ENCODE measurements at regions not wholly inside any gene's neighbourhood (a gene's known extent, or its start where the extent isn't known, plus 50 kb on each side); places are given as distances from the start of the nearest gene placed in this dataset.

- DNase-seq, result peak; percentile 57
Observed at GRCh38 chr5:18050776-18051175, 416.5 kb downstream of the TAF11L14 start.

GRCh38 chr5:18051953-18052352 is 417.7 kb downstream of the TAF11L14 start:
- peak; percentile 5 for DNase-seq

GRCh38 chr5:18052569-18052968 is 418.3 kb downstream of the TAF11L14 start:
- no peak for DNase-seq

GRCh38 chr5:18057725-18058124 is 423.5 kb downstream of the TAF11L14 start:
- no peak for DNase-seq

- no peak for DNase-seq
Observed at GRCh38 chr5:18067615-18068014, 433.4 kb downstream of the TAF11L14 start.

GRCh38 chr5:18068826-18069225 is 434.6 kb downstream of the TAF11L14 start:
- DNase-seq, result no peak

- no peak for DNase-seq
Observed at GRCh38 chr5:18069790-18070189, 435.5 kb downstream of the TAF11L14 start.

- no peak for DNase-seq
Observed at GRCh38 chr5:18072600-18072999, 438.3 kb downstream of the TAF11L14 start.

GRCh38 chr5:18074961-18075360 is 440.7 kb downstream of the TAF11L14 start:
- no peak for DNase-seq

- DNase-seq, result no peak
Observed at GRCh38 chr5:18078157-18078556, 443.9 kb downstream of the TAF11L14 start.

- no peak for DNase-seq
Observed at GRCh38 chr5:18079831-18080230, 445.6 kb downstream of the TAF11L14 start.

GRCh38 chr5:18088020-18088579 is 453.8 kb downstream of the TAF11L14 start:
- no peak for DNase-seq

GRCh38 chr5:18090177-18090576 is 455.9 kb downstream of the TAF11L14 start:
- no peak for DNase-seq

- DNase-seq, result peak; percentile 36
Observed at GRCh38 chr5:18091142-18091541, 456.9 kb downstream of the TAF11L14 start.

GRCh38 chr5:18091758-18092157 is 457.5 kb downstream of the TAF11L14 start:
- DNase-seq, result no peak

GRCh38 chr5:18095061-18095460 is 460.8 kb downstream of the TAF11L14 start:
- no peak for DNase-seq

- DNase-seq, result no peak
Observed at GRCh38 chr5:18097817-18098216, 463.6 kb downstream of the TAF11L14 start.

- no peak for DNase-seq
Observed at GRCh38 chr5:18098691-18099090, 464.4 kb downstream of the TAF11L14 start.

GRCh38 chr5:18099261-18099660 is 465.0 kb downstream of the TAF11L14 start:
- no peak for DNase-seq

GRCh38 chr5:18101532-18101931 is 467.3 kb downstream of the TAF11L14 start:
- DNase-seq, result no peak

- no peak for DNase-seq
Observed at GRCh38 chr5:18102733-18103132, 468.5 kb downstream of the TAF11L14 start.

GRCh38 chr5:18105449-18105848 is 471.2 kb downstream of the TAF11L14 start:
- no peak for DNase-seq

GRCh38 chr5:18111906-18112465 is 477.7 kb downstream of the TAF11L14 start:
- DNase-seq, result peak; percentile 40

- DNase-seq, result peak; percentile 54
Observed at GRCh38 chr5:18113721-18114120, 479.5 kb downstream of the TAF11L14 start.

GRCh38 chr5:18114151-18114757 is 480.0 kb downstream of the TAF11L14 start:
- peak; percentile 38 for DNase-seq
